ENCODE measurements at regions not wholly inside any gene's neighbourhood (a gene's known extent, or its start where the extent isn't known, plus 50 kb on each side); places are given as distances from the start of the nearest gene placed in this dataset.
A peak's percentile ranks its signal among the peaks of the same experiment; 100 is the strongest.

DNA sequence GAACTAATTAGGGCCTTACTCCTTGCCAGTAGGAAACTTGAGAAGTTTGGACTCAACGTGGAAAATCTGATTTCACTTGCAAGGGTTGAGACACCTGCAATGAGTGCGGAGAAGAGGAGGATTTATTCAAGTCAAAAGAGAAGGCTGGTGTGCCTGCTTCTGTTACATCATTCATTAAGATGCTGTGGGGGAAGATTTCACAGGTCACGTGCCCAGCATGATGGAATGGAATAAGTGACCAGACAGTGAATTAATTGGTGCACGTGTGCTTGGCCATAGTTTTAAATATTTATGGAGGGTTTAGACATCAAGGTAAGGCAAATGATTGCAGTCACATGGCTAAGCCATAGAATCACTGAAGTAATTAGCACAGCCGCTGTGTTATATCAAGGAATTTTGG lies 155.0 kb downstream of the C7orf25 start:
- H3K4me1 Mint-ChIP-seq = no peaks in the 10 kb centered on the region
- H3K27me3 Mint-ChIP-seq (ENCODE audit: low read depth) = no peaks in the 10 kb centered on the region
- TF ChIP-seq, protein P1, sequence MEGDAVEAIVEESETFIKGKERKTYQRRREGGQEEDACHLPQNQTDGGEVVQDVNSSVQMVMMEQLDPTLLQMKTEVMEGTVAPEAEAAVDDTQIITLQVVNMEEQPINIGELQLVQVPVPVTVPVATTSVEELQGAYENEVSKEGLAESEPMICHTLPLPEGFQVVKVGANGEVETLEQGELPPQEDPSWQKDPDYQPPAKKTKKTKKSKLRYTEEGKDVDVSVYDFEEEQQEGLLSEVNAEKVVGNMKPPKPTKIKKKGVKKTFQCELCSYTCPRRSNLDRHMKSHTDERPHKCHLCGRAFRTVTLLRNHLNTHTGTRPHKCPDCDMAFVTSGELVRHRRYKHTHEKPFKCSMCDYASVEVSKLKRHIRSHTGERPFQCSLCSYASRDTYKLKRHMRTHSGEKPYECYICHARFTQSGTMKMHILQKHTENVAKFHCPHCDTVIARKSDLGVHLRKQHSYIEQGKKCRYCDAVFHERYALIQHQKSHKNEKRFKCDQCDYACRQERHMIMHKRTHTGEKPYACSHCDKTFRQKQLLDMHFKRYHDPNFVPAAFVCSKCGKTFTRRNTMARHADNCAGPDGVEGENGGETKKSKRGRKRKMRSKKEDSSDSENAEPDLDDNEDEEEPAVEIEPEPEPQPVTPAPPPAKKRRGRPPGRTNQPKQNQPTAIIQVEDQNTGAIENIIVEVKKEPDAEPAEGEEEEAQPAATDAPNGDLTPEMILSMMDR (IDR thresholded peaks at IDR 0.05; ENCODE audit: unreplicated experiment in 3 of 3) = no peak
- H3K4me3 Mint-ChIP-seq = no peak overlapping the region
- no peak overlapping the region for H3K27ac Mint-ChIP-seq
- H3K36me3 Mint-ChIP-seq (ENCODE audit: low read depth) = no peaks in the 10 kb centered on the region
- H3K9me3 Mint-ChIP-seq = peaks cover 4% of the 10 kb centered on the region

GRCh38 chr7:42753811-42754363 lies 158.0 kb downstream of the C7orf25 start:
- Mint-ChIP-seq H3K27ac (peak overlapping the region; percentile 64 to 76 (median 71)), H3K9me3 (peaks cover 11% of the 10 kb centered on the region), H3K4me3 (no peak overlapping the region), H3K36me3 (ENCODE audit: low read depth) (no peaks in the 10 kb centered on the region), H3K27me3 (ENCODE audit: low read depth) (no peaks in the 10 kb centered on the region), H3K4me1 (no peaks in the 10 kb centered on the region)
- TF ChIP-seq, protein P1 (IDR thresholded peaks at IDR 0.05; ENCODE audit: unreplicated experiment in 3 of 3) = no peak

DNA sequence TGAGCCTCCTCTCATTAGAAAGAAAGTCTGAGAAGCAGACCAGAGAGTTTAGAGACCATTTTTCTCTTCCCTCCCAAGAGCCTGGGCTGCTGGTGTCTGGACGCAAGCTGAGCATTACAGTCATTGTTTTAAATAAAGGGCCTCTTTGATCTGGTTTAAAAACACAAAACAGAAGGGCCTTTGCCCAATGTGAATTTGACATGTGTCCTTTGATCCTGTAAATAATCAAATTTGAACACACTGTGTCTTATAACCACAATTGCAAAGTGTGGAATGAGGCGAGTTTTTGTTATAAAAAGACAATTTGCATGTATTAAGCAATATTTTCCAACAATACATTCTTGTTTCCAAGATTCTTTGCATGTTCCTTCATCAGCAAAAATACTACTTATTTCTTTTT lies 158.5 kb downstream of the C7orf25 start:
- Mint-ChIP-seq H3K4me3 (no peak overlapping the region), H3K4me1 (no peaks in the 10 kb centered on the region), H3K36me3 (ENCODE audit: low read depth) (no peaks in the 10 kb centered on the region), H3K27ac (peak overlapping the region; percentile 64 to 76 (median 71)), H3K27me3 (ENCODE audit: low read depth) (no peaks in the 10 kb centered on the region), H3K9me3 (peaks cover 8% of the 10 kb centered on the region)
- TF ChIP-seq, protein P1 (IDR thresholded peaks at IDR 0.05; ENCODE audit: unreplicated experiment in 3 of 3) = no peak

- H3K27me3 Mint-ChIP-seq (ENCODE audit: low read depth) = no peaks in the 10 kb centered on the region
- no peak overlapping the region for H3K4me3 Mint-ChIP-seq
- peaks cover 12% of the 10 kb centered on the region for H3K9me3 Mint-ChIP-seq
- H3K27ac Mint-ChIP-seq = peak overlapping the region in 1 of 3 experiments; percentile 5
- H3K4me1 Mint-ChIP-seq = peaks cover 8% of the 10 kb centered on the region
- TF ChIP-seq, protein P1 (IDR thresholded peaks at IDR 0.05; ENCODE audit: unreplicated experiment in 3 of 3) = no peak
- no peaks in the 10 kb centered on the region for H3K36me3 Mint-ChIP-seq (ENCODE audit: low read depth)
Observed at GRCh38 chr7:42750172-42750571, 161.7 kb downstream of the C7orf25 start.

DNA sequence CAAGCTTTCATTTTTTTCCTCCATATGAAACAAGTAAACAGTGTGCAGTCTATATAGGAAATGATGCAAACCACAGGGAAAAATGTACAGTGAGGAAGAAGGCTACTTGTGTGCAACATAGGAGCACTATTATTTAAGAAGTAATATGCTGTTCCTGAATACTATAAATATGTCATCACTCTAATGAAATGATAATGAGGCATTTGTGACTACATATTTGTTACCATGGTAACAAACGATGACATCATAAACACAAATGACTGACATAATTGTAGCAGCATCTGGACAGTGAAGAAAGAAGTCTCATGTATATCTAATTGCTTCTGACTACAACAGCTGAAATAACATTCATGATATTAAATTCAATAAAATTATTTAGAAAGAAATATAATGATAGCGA lies 164.8 kb downstream of the C7orf25 start:
- Mint-ChIP-seq H3K36me3 (ENCODE audit: low read depth) (no peaks in the 10 kb centered on the region), H3K4me1 (peaks cover 18% of the 10 kb centered on the region), H3K27ac (no peak overlapping the region), H3K4me3 (no peak overlapping the region), H3K27me3 (ENCODE audit: low read depth) (no peaks in the 10 kb centered on the region), H3K9me3 (peaks cover 12% of the 10 kb centered on the region)
- TF ChIP-seq, protein P1 (IDR thresholded peaks at IDR 0.05; ENCODE audit: unreplicated experiment in 3 of 3) = no peak

GRCh38 chr7:42746214-42746613 lies 165.7 kb downstream of the C7orf25 start:
- H3K4me1 Mint-ChIP-seq = peaks cover 18% of the 10 kb centered on the region
- H3K27me3 Mint-ChIP-seq (ENCODE audit: low read depth) = no peaks in the 10 kb centered on the region
- H3K4me3 Mint-ChIP-seq = no peak overlapping the region
- no peak overlapping the region for H3K27ac Mint-ChIP-seq
- TF ChIP-seq, protein P1 (IDR thresholded peaks at IDR 0.05; ENCODE audit: unreplicated experiment in 3 of 3) = no peak
- H3K36me3 Mint-ChIP-seq (ENCODE audit: low read depth) = no peaks in the 10 kb centered on the region
- H3K9me3 Mint-ChIP-seq = peaks cover 12% of the 10 kb centered on the region

All from nephron (organoid).